ENCODE measurements at regions not wholly inside any gene's neighbourhood (a gene's known extent, or its start where the extent isn't known, plus 50 kb on each side); places are given as distances from the start of the nearest gene placed in this dataset.

DNA sequence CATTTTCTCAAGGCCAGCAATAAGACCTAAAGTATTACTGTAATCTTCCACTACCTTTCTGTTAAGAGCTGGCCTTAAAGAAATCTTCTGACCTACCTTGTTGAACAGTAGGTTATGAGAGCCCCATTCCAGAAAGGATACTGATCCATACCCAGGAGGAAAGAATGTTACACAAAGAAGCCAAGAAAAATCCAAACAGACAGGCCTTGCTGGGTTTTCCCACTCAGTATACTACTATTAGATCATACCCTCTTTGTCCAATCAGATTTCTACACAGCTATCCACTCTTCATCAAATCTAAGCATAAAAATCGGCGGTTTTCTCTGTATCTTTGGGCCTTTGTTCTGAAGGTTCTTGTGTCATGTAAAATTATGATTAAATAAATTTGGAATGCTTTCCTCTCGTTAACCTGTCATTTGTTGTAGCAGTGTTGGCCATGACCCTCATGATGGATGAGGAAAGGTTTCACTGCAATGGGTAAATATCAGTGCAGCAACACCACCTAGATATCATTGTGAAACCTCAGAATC is 292.3 kb downstream of the ANKRD50 start:
- TF ChIP-seq ZNF121 (CRISPR knock-in tag; IDR thresholded peaks at IDR 0.05) (no peak), NFE2L1 (CRISPR knock-in tag; IDR thresholded peaks at IDR 0.05) (no peak), CTCF (IDR thresholded peaks at IDR 0.05) (no peak), ESRRA (CRISPR knock-in tag; IDR thresholded peaks at IDR 0.05; ENCODE audit: borderline replicate concordance) (no peak), ATF6 (CRISPR knock-in tag; IDR thresholded peaks at IDR 0.05) (no peak), ELF4 (CRISPR knock-in tag; IDR thresholded peaks at IDR 0.05; ENCODE audit: low read depth) (no peak), ATF1 (CRISPR knock-in tag; IDR thresholded peaks at IDR 0.05) (no peak), TEAD4 (CRISPR knock-in tag; IDR thresholded peaks at IDR 0.05) (no peak), NR3C1 (CRISPR knock-in tag; conservative IDR thresholded peaks at IDR 0.05; ENCODE audit: low read depth) (no peak)
- TF ChIP-seq, protein P1, sequence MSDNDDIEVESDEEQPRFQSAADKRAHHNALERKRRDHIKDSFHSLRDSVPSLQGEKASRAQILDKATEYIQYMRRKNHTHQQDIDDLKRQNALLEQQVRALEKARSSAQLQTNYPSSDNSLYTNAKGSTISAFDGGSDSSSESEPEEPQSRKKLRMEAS (CRISPR knock-in tag; IDR thresholded peaks at IDR 0.05) = no peak

Data from WTC11 (cell line).